AG04450 (cell line): ENCODE measurements at regions not wholly inside any gene's neighbourhood (a gene's known extent, or its start where the extent isn't known, plus 50 kb on each side); places are given as distances from the start of the nearest gene placed in this dataset.

Experiments
- CTCF ChIA-PET: fragments of 300-600, 350-600 bp; formaldehyde crosslinking; extraction: SDS; loops from one replicate; lab custom pipeline; 2022; ENCODE audit warnings: antibody characterized with exemption, inconsistent platforms; lab: Charles Lee
- POLR2A ChIA-PET: fragments of 350-600 bp; formaldehyde crosslinking; extraction: SDS; loops from one replicate; lab custom pipeline; 2021; ENCODE audit warnings: antibody characterized with exemption, inconsistent platforms; lab: Yijun Ruan, JAX
- DNase-seq: peaks from one replicate; pipeline ENCODE4 v3.0.0-alpha.2; 2011; ENCODE audit warnings: low read depth, low spot score
- H3K27ac ChIP-seq: one replicate; pipeline ENCODE4 v1.5.1; 2012; ENCODE audit warnings: low read depth, low read length, control low read depth
- H3K27me3 ChIP-seq: one replicate; pipeline ENCODE4 v1.6.0; 2012; ENCODE audit warnings: low read length; ENCODE audit not compliant: control insufficient read depth, insufficient read depth
- H3K4me3 ChIP-seq: 2 replicates; pipeline ENCODE4 v1.5.1; 2011; ENCODE audit warnings: mild to moderate bottlenecking, low read depth, low read length, control low read depth
- H3K9me3 ChIP-seq: 2 replicates; pipeline ENCODE4 v1.5.1; 2012; ENCODE audit warnings: low read length; ENCODE audit not compliant: control insufficient read depth, insufficient read depth
- TF ChIP-seq, protein P1 (sequence below): IDR thresholded peaks from 2 replicates; pipeline ENCODE4 v1.5.1; 2011; ENCODE audit warnings: low read depth, low read length, control low read depth, inconsistent platforms

DNA sequence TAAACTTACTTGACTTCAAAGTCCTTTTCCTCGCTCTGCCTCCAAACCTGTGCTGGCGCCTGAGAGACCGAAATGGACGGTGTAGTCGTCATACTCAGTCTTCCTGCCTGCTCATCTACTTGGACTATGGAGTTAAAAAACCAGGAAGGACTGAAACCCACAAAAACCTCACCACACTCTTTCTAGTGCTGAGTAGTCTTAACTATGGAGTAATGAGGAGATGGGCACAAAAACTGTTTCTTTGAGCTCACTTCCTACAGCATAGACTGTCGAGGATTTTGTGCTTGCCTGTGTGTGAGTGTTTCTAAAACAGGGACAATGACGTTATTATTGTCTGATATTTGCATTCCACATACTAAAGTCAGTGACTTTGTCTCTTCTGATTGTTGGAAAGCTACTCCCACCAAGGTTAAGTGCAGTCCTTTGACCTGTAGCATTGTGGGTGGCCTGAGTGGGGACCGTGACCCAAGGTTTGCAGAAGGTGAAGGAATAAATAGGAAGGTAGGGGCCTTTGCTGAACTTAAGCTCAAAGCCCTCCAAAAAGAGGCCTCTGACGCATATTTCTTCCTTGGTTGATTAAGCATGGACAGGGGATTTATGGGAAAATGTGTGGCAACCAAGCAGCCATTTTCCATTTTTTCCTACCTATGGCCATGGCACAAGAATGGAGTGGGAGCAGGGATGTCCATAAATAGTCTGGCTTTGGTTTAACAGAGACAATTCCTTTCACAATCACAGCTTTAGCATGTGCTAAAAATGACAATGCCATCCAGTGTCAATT is 109.6 kb downstream of the ZBTB18 start:
- H3K9me3 ChIP-seq: no peaks in the 10 kb centered on the region
- no peaks in the 10 kb centered on the region for H3K27me3 ChIP-seq
- H3K27ac ChIP-seq: no peak overlapping the region
- H3K4me3 ChIP-seq: no peak overlapping the region
- ChIA-PET POLR2A (no interaction called here), CTCF (no interaction called here)
- TF ChIP-seq, protein P1, sequence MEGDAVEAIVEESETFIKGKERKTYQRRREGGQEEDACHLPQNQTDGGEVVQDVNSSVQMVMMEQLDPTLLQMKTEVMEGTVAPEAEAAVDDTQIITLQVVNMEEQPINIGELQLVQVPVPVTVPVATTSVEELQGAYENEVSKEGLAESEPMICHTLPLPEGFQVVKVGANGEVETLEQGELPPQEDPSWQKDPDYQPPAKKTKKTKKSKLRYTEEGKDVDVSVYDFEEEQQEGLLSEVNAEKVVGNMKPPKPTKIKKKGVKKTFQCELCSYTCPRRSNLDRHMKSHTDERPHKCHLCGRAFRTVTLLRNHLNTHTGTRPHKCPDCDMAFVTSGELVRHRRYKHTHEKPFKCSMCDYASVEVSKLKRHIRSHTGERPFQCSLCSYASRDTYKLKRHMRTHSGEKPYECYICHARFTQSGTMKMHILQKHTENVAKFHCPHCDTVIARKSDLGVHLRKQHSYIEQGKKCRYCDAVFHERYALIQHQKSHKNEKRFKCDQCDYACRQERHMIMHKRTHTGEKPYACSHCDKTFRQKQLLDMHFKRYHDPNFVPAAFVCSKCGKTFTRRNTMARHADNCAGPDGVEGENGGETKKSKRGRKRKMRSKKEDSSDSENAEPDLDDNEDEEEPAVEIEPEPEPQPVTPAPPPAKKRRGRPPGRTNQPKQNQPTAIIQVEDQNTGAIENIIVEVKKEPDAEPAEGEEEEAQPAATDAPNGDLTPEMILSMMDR: no peak
- no peak for DNase-seq

DNA sequence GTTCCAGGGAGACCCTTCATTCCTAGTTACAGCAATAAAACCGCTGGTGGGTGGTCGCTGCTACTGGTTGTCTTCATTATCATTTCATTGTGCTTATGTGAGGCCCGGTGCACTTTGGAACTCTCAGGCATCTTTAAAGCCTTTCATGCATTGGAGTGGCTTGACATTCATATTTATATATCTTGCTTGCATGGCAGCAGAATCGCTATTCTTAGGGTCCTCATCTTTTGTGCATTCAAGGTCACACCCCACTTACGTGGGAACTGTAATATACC is 110.1 kb downstream of the ZBTB18 start:
- no peak overlapping the region for H3K27ac ChIP-seq
- H3K27me3 ChIP-seq: no peaks in the 10 kb centered on the region
- H3K4me3 ChIP-seq: no peak overlapping the region
- ChIA-PET CTCF (no interaction called here), POLR2A (no interaction called here)
- TF ChIP-seq, protein P1: no peak
- H3K9me3 ChIP-seq: no peaks in the 10 kb centered on the region
- no peak for DNase-seq

DNA sequence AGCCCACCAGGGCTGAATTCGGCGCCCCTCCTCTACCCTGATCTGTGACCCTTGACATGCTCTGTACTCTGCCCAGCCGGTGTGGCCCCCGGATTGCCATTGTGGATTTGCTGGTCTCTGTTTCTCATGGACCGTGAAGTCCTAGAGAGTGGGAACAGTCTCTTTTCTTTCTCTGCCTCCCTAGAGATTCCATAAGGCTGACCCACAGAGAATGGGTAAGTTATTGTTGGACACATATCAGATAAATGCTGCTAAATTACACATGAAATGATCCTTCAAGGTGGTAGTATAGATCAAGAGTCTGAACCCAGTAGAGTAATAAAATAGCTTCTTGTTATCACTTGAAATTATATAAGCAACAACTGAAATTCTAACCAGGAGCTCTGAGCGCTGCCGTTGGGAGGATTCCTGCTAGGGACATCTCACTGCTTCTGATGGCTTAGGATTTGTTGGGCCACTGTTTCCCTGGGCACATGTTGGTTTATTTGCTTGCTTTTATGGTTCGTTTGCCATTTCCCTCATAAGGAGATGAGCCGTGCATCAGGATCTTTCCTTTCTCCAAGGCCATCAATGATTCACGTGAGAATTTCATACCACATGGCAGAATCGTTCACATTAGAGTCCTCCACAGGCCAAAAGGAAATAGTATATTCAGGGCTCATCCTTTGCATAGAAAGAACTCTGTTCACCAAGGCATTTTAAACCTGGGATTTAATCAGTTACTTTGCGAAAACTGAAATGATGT is 111.9 kb downstream of the ZBTB18 start:
- TF ChIP-seq, protein P1: no peak
- Histone ChIP-seq H3K4me3 (no peak overlapping the region), H3K27me3 (no peaks in the 10 kb centered on the region), H3K27ac (peak overlapping the region; percentile 98), H3K9me3 (no peaks in the 10 kb centered on the region)
- CTCF ChIA-PET: no interaction called here
- DNase-seq: no peak
- POLR2A ChIA-PET: no interaction called here

DNA sequence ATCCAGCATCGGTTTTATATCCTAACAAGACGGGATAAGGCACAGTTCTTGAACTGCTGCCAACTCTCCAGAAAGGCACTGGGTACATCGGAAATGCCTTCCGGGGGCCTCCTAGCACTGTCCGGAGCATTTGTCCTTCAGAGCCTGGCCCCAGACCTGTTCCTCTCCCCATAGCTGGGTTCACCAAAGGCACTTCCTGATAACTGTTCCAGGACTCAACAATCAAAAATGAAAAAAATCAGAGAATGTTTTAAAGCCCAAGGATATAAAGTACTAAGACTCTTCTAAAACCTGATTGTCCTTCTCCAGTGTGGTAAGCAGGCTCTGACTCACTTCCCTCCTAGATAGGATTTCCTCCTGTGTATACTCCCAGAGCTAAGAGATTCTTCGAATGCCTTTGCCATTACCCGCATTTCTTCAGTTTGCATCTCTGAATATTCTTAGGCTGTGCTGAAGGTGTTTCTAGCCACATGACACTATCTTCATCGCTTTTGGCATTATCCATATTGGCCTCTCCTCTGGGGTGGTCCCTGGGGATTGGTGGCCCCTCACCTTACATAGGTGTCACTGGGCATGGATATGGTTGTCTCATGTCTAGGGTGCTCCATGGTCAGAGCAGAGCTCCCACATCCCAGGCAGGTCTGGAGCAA is 112.9 kb downstream of the ZBTB18 start:
- DNase-seq: peak; percentile 88
- Histone ChIP-seq H3K9me3 (no peaks in the 10 kb centered on the region), H3K27ac (peak overlapping the region; percentile 98), H3K27me3 (no peaks in the 10 kb centered on the region), H3K4me3 (peak overlapping the region; percentile 33; the same call in 1 of the 2 replicates)
- TF ChIP-seq, protein P1: no peak
- CTCF ChIA-PET: no interaction called here
- POLR2A ChIA-PET: interaction anchor here (0.6 to 1.0 kb wide), 3 partner anchors 47 to 241 kb away, joined by 3 to 6 read pairs (median 4); no protein-coding TSS in a partner anchor
